ENCODE measurements at regions not wholly inside any gene's neighbourhood (a gene's known extent, or its start where the extent isn't known, plus 50 kb on each side); places are given as distances from the start of the nearest gene placed in this dataset.

DNA sequence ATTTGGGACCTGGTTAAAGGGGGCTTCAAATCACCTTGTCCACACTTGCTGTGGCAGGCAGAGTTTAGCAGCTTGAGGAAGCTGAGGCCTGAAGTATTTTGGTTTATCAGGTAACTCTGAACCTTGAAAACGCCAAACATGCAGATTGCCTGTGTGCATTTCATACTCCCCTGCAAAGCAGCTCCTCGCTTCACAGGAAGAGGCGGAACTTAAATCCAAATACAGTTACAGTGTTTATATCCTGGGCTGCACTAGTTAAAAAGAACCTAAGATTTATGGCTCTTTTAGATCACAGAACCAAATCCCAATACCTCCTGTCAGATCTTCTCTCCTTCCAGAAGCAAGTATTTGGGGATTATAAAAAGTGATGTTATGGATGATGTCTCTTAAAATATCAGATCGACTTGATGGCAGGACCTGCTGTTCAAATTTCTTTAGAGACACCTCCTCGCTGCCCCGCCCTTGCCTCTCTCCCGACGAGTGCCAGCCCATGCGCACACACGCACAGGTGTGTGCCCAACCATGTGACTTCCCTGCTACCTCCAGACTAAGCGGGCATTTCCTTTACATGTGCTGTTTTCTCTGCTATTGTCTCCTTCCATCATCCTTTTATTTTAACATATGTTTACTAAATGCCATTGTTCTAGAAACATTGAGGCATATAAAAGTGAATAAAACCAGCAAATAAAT lies 224.6 kb upstream of the FOXQ1 start:
- no peak for DNase-seq (ENCODE audit: extremely low read depth, low read depth)

DNA sequence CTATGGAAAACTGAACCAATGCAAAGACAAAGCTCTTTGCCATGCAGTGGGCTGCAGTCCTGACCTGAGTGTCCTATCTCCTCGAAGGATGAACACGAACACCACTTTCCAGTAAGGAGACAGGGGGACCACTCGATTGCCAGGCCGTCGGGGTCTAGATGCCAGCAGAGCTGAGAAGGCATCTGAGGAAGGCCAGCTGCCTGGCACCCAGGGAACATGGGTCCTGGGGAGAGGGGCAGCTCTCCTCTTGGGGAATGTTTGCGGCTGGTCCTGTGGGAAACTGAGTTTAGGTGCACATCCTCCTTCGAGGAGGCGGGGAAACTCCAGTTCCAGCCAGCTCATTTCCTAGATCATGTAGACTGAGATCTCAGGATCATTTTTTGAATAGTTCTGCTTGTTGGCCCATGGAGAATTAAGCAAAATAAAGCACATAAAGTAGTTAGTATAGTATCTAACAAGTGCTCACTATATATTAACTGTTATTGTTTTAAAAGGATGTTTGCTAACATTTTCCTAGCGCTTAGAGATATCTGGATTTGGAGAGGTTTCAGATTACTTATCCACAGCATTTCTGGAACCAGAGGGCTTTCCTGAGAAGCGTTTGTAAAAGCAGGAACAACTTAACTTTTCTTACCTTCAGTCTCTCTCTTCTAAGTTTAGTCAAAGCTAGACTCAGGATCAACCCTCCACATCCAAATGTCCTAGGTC lies 225.3 kb upstream of the FOXQ1 start:
- no peak for DNase-seq (ENCODE audit: extremely low read depth, low read depth)
- TF ChIP-seq CTCF (IDR thresholded peaks at IDR 0.05; ENCODE audit: low read depth, low read length), result no peak

More for the DNA sequence above, 224.6 kb upstream of the FOXQ1 start:
- TF ChIP-seq CTCF (IDR thresholded peaks at IDR 0.05; ENCODE audit: low read depth, low read length), result no peak

GRCh38 chr6:1082285-1082935 lies 229.5 kb upstream of the FOXQ1 start:
- TF ChIP-seq CTCF (IDR thresholded peaks at IDR 0.05; ENCODE audit: low read depth, low read length), result no peak
- DNase-seq (ENCODE audit: extremely low read depth, low read depth), result peak; percentile 82

- peak; percentile 91 for DNase-seq (ENCODE audit: extremely low read depth, low read depth)
- TF ChIP-seq CTCF (IDR thresholded peaks at IDR 0.05; ENCODE audit: low read depth, low read length), result no peak
These were observed 230.2 kb upstream of the FOXQ1 start for GRCh38 chr6:1081551-1082284.

- no peak for DNase-seq (ENCODE audit: extremely low read depth, low read depth)
- TF ChIP-seq CTCF (IDR thresholded peaks at IDR 0.05; ENCODE audit: low read depth, low read length), result no peak
These were observed 231.2 kb upstream of the FOXQ1 start for GRCh38 chr6:1080453-1081337.

DNA sequence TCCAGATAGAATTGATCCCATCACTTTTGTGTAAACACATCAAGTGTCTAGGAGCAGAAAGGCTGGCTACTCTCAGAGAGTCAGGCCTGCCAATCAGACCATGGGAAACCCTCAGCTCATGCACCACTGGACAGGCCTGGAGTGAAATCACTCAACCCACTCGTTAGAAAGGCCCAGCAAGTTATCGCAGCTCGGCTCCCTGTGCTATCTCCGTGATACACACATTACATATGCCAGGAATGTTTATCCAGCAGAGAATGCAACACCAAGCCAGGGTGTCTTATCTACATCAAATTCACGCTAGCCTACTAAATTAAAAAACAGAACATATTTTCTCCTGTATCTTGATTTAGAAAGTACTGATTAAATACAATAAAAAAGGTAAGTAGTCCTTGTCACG lies 232.4 kb upstream of the FOXQ1 start:
- DNase-seq (ENCODE audit: extremely low read depth, low read depth), result no peak

More for the DNA sequence above, 232.4 kb upstream of the FOXQ1 start:
- no peak for TF ChIP-seq CTCF (IDR thresholded peaks at IDR 0.05; ENCODE audit: low read depth, low read length)
